Psoas muscle (tissue), 7 donors: ENCODE measurements at regions not wholly inside any gene's neighbourhood (a gene's known extent, or its start where the extent isn't known, plus 50 kb on each side); places are given as distances from the start of the nearest gene placed in this dataset.
A peak's percentile ranks its signal among the peaks of the same experiment; 100 is the strongest.

Source experiments
- ATAC-seq, 4 donors: fragments of 200-7000 bp; cut with Tn5 transposase; one replicate each; pipeline ENCODE4 v1.9.1; 2020; ENCODE audit warnings: moderate library complexity in 3 of 4, mild to moderate bottlenecking in 2 of 4
- DNase-seq, 2 donors: peaks; one replicate each; pipeline ENCODE4 v3.0.0-alpha.2; 2020
- H3K27ac ChIP-seq: fragments of 200-600 bp; one replicate; pipeline ENCODE4 v1.8.0; 2022
- H3K27me3 ChIP-seq, 3 donors: fragments of 200-600 bp in 1 of 3; one replicate each; pipeline versions ENCODE4 v1.6.1 to v1.8.0; 2013 to 2022; ENCODE audit warnings: low read length in 2 of 3, mild to moderate bottlenecking in 2 of 3, moderate library complexity in 1 of 3; ENCODE audit not compliant: insufficient read depth in 3 of 3
- H3K36me3 ChIP-seq, 2 donors: fragments of 200-600 bp in 1 of 2; one replicate each; pipeline versions ENCODE4 v1.6.1 to v1.8.0; 2013 to 2022; ENCODE audit warnings: low read depth in 1 of 2, mild to moderate bottlenecking in 1 of 2, moderate library complexity in 1 of 2; ENCODE audit not compliant: insufficient read depth in 1 of 2
- H3K4me1 ChIP-seq: fragments of 200-600 bp; one replicate; pipeline ENCODE4 v1.8.0; 2022
- H3K4me3 ChIP-seq: fragments of 200-600 bp; one replicate; pipeline ENCODE4 v1.8.0; 2022; ENCODE audit warnings: mild to moderate bottlenecking
- H3K9me3 ChIP-seq: fragments of 200-600 bp; one replicate; pipeline ENCODE4 v1.8.0; 2022
- CTCF ChIP-seq: fragments of 200-600 bp; IDR thresholded peaks from one replicate; pipeline ENCODE4 v1.8.0; 2022; ENCODE audit warnings: antibody characterized with exemption
- WGBS, 3 donors: extraction: QIAGEN DNeasy Blood & Tissue Kit; methylation state at CpG; one replicate each; pipeline versions ENCODE4 v1.1.6 to v1.1.7; 2013; 5-methylcytosine and 5-hydroxymethylcytosine counted together
- intact Hi-C, 2 donors: fragments of 100-400 bp; cut with DNase I; formaldehyde crosslinking; loops; one replicate each; pipeline versions ENCODE4 v1.11.0 to v1.14.2; 2022
- donor health status: healthy with polysubstance abuse.
- donor health status: DM: no; HTN: no; CAD: no; lungs with moderate emphysema.
- donor health status: Bipolar disorder and iron deficiency.
- donor health status: healthy.
- donor health status: DM: yes; HTN: yes; CAD: no.
- donor health status: DM: no; HTN: no; CAD: no.
- donor health status: DM: yes; HTN: yes; CAD: no.

GRCh38 chr17:77825621-77826020 is 132.9 kb upstream of the TNRC6C start:
- H3K4me3 ChIP-seq = no peak overlapping the region
- no peak for DNase-seq
- no peaks in the 10 kb centered on the region for H3K36me3 ChIP-seq
- intact Hi-C loops = no loop called here
- 86 to 93% (median 87%) methylated on average over 15 of the region's 15 CpGs for WGBS, 3 donors
- no peak for TF ChIP-seq CTCF
- H3K4me1 ChIP-seq = peaks cover 5% of the 10 kb centered on the region
- no peaks in the 10 kb centered on the region for H3K27me3 ChIP-seq
- no peak overlapping the region for H3K27ac ChIP-seq
- ATAC-seq = no peak
- no peaks in the 10 kb centered on the region for H3K9me3 ChIP-seq

- intact Hi-C loops = no loop called here
- H3K27me3 ChIP-seq = no peaks in the 10 kb centered on the region
- H3K36me3 ChIP-seq = no peaks in the 10 kb centered on the region
- ATAC-seq (no peak), DNase-seq (peak in 1 of 2 donors; percentile 28)
- no peak overlapping the region for H3K4me3 ChIP-seq
- H3K9me3 ChIP-seq = no peaks in the 10 kb centered on the region
- no peak overlapping the region for H3K27ac ChIP-seq
- TF ChIP-seq CTCF = no peak
- 91 to 92% (median 91%) methylated on average over 7 to 8 of the region's 8 CpGs for WGBS, 3 donors
- H3K4me1 ChIP-seq = peaks cover 10% of the 10 kb centered on the region
Measured at GRCh38 chr17:77826132-77826873, 132.2 kb upstream of the TNRC6C start.

GRCh38 chr17:77827039-77827438 is 131.5 kb upstream of the TNRC6C start:
- WGBS, 3 donors = 80 to 88% (median 83%) methylated on average over 7 of the region's 7 CpGs
- no peak overlapping the region for H3K27ac ChIP-seq
- intact Hi-C loops = no loop called here
- no peaks in the 10 kb centered on the region for H3K27me3 ChIP-seq
- H3K9me3 ChIP-seq = no peaks in the 10 kb centered on the region
- H3K36me3 ChIP-seq = no peaks in the 10 kb centered on the region
- ATAC-seq (no peak), DNase-seq (peak in 1 of 2 donors; percentile 21)
- no peak overlapping the region for H3K4me3 ChIP-seq
- H3K4me1 ChIP-seq = peaks cover 15% of the 10 kb centered on the region
- no peak for TF ChIP-seq CTCF

- no peak overlapping the region for H3K4me3 ChIP-seq
- WGBS, 3 donors = 76 to 84% (median 78%) methylated on average over 5 of the region's 5 CpGs
- H3K4me1 ChIP-seq = peaks cover 16% of the 10 kb centered on the region
- H3K27ac ChIP-seq = no peak overlapping the region
- no peaks in the 10 kb centered on the region for H3K9me3 ChIP-seq
- intact Hi-C loops = no loop called here
- peak in 1 of 2 donors; percentile 31 for DNase-seq
- H3K36me3 ChIP-seq = no peaks in the 10 kb centered on the region
- TF ChIP-seq CTCF = no peak
- no peak for ATAC-seq
- no peaks in the 10 kb centered on the region for H3K27me3 ChIP-seq
Measured at GRCh38 chr17:77827511-77827910, 131.0 kb upstream of the TNRC6C start.
